Fibroblast of villous mesenchyme (primary cell): ENCODE measurements at regions not wholly inside any gene's neighbourhood (a gene's known extent, or its start where the extent isn't known, plus 50 kb on each side); places are given as distances from the start of the nearest gene placed in this dataset.

Experiments used
- DNase-seq: peaks from one replicate; pipeline ENCODE4 v3.0.0-alpha.2; 2010; ENCODE audit warnings: low read depth
- H3K4me3 ChIP-seq: 2 replicates; pipeline ENCODE4 v1.5.1; 2011; ENCODE audit warnings: low read depth, mild to moderate bottlenecking, low read length
- TF ChIP-seq, protein P1 (sequence below): IDR thresholded peaks from 2 replicates; pipeline ENCODE4 v1.5.1; 2012; ENCODE audit warnings: low read depth, mild to moderate bottlenecking, low read length; ENCODE audit not compliant: insufficient read depth

DNA sequence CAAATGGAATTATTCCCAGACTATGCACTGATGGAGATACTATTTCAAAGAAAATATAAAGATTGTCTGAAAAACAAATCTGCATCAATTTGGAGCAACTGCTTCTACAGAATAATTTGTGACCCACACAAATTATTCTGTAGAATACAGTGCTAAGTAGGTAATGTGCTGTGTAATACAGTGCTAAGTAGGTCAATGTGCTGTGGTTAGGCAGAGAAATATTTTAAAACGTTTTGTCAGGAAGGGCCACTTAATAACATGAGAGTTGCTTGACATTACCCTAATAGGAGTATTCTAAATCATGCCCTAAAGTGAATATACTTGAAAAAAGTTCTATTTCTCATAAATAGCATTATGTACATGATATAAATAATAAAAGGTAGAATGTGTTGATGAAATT is 116.5 kb upstream of the KCND2 start:
- DNase-seq, result no peak
- TF ChIP-seq, protein P1, sequence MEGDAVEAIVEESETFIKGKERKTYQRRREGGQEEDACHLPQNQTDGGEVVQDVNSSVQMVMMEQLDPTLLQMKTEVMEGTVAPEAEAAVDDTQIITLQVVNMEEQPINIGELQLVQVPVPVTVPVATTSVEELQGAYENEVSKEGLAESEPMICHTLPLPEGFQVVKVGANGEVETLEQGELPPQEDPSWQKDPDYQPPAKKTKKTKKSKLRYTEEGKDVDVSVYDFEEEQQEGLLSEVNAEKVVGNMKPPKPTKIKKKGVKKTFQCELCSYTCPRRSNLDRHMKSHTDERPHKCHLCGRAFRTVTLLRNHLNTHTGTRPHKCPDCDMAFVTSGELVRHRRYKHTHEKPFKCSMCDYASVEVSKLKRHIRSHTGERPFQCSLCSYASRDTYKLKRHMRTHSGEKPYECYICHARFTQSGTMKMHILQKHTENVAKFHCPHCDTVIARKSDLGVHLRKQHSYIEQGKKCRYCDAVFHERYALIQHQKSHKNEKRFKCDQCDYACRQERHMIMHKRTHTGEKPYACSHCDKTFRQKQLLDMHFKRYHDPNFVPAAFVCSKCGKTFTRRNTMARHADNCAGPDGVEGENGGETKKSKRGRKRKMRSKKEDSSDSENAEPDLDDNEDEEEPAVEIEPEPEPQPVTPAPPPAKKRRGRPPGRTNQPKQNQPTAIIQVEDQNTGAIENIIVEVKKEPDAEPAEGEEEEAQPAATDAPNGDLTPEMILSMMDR, result no peak
- no peak overlapping the region for H3K4me3 ChIP-seq

DNA sequence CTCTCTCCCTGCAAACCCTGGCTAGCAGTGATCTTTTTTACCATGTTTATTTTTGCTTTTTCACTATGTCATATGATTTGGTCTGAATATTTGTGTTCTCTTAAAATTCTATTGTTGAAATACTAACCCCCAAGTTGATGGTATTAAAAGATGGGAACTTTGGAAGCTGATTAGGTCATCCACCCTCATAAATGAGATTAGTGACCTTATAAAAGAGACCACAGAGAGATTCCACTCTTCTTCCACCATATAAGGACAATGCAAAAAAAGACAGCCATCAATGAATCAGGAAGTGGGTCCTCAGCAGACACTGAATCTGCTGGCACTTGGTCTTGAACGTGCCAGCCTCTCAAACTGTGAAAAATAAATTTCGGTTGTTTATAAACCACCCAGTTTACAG is 112.8 kb upstream of the KCND2 start:
- peak; percentile 51 for DNase-seq
- H3K4me3 ChIP-seq, result no peak overlapping the region
- TF ChIP-seq, protein P1, result no peak

DNA sequence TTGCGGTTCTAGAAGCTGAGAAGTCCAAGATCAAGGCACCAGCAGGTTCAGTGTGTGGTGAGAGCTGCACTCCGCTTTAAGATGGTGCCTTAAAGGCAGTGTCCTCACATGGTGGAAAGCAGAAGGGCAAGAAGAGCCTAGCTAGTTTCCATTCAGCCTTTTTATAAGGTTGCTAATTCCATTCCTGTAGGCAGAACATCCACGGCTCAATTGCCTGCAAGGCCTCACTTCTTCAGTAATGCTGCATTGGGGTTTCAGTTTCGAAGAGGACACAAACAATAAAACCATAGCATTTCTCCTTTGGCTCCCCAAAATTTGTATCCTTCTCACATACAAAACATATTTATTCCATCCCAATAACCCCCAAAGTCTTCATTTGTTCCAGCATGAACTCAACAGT is 109.5 kb upstream of the KCND2 start:
- H3K4me3 ChIP-seq, result no peak overlapping the region
- TF ChIP-seq, protein P1, result no peak
- DNase-seq, result no peak

DNA sequence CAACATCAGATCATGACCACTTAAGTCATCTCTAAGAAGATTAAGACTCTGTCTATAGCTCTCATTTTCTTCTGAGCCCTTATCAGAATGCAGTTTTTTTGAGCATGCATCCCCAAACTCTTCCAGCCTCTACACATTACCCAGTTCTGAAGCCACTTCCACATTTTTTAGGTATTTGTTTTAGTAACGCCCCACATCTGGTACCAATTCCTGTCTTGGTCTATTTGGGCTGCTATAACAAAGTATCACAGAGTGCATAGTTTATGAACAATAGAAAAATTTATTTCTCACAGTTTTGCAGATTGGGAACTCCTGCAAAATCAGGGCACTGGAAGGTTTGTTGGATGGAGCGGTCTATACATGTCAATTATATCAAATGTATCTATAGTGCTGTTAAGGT is 107.7 kb upstream of the KCND2 start:
- H3K4me3 ChIP-seq, result no peak overlapping the region
- DNase-seq, result no peak
- TF ChIP-seq, protein P1, result no peak

DNA sequence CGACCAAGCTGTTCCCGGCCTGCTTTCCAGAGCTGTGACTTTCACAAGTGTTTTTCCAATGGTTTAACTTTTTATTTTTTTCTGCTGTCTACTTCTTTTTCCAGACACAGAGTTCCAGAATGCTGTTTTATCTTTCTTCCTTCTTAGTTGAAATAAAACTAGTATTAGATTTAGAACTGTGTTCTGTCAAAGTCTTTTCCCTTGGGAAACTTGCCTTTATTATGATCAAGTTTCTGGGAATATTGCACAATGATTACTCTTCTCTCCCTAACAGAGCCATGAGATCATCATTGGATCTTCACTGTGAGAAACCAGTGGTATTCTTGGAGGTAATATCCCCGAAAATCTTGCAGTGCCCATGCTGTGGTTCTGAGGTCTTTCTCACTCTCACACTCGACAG is 104.9 kb upstream of the KCND2 start:
- DNase-seq, result peak; percentile 90
- H3K4me3 ChIP-seq, result no peak overlapping the region
- TF ChIP-seq, protein P1, result no peak

DNA sequence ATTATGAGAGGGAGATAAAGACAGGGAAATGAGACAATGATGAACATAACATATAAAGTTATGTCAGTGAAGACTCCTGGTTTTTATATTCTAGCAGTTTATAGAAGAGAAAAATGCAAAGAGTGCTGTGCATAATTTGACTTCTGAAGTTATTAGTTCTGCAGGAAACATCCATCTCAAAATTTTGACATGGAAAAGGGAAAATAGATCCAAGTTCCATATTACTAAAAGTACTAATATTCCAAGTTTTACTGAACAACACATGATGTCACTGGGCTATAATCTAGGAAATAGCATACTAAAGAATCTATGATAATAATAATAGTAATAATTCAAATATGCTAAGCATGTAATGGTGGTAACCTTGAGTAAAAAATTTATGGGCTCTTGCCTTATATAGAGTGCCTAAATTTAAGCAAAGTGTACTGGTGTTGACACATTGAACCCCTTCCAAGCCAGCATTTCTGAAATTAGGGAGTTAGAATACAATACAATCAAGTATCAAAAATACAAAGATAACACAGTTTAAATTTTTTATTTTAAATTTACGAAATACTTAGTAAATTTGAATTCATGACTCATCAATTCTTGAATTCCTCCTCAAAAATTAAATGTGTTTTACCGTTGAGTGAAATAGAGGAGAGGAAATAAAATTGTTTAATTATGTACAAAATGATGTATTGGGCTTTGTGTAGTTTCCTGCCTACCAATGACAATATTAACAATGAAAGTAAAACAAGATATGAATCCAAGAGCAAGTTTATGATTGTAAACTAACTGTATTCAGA is 102.8 kb upstream of the KCND2 start:
- TF ChIP-seq, protein P1, result no peak
- no peak overlapping the region for H3K4me3 ChIP-seq
- peak; percentile 22 for DNase-seq

DNA sequence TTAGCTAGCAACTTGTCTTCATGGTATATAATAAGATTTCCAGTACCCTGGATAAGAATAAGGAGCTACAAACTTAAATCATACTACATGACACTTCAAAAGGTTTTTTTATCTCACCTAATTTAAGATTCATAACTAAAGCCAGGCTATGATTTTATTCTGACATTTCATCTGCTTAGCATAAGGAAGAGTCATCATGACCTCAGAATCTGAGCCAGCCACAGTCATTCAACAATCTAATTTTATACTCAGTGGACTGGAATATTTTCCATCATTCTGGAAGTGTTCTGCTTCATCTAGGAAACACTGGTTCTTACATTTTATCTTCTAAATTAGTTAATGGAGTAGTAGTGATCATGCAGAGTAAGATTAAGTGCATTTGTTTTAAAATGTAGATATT is 102.1 kb upstream of the KCND2 start:
- no peak overlapping the region for H3K4me3 ChIP-seq
- TF ChIP-seq, protein P1, result no peak
- peak; percentile 40 for DNase-seq
